HPDE6-E6E7 (cell line): ENCODE measurements at regions not wholly inside any gene's neighbourhood (a gene's known extent, or its start where the extent isn't known, plus 50 kb on each side); places are given as distances from the start of the nearest gene placed in this dataset.
"Not testable (repeated sequence)": the region's sequence is repeated elsewhere in the genome, so short reads cannot be mapped to it uniquely, and the experiment has no call there.

ENCODE experiments used
- DNase-seq: peaks from one replicate; pipeline ENCODE4 v3.0.0; 2011; ENCODE audit warnings: missing footprints; ENCODE audit errors: extremely low spot score

DNA sequence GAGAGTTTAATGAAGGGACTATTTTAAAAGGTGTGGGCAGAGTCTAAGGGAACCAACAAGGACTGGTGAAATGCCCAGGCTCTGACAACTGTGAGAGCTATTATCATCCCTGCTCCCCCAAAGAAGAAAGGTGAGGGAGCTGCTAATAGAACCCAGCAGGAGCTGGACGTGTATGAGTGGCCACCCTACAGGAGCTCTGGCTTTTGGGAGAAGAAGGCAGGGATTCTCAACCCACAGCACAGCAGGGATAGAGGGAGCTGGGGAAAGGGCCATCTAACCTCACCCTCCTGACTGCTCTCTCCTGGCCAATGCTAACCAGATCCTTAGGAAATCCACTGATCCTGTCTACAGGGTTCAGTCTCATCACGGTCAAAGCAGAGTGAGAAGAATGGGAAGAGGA, 57.1 kb downstream of the GRIN2B start:
- no peak for DNase-seq

DNA sequence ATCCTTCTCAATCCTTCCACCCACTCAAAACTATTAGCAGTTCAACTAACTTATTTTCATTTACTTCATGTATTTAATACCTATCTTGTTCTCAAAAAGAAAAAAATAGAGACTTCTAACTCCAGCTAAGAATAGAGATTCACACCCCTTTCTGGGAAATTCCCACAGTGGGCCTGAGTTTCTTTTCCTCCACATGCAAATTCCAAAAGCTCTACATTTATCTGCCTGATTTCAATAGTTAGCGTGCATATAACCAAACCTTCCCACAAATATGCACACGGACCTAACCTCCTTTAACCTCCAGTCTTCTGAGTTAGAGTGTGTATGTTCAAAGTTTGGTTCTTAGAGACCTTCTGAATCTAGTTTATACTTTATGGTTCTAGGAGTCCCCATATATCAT, 62.5 kb downstream of the GRIN2B start:
- DNase-seq = no peak

GRCh38 chr12:13915096-13915495, 66.3 kb downstream of the GRIN2B start:
- no peak for DNase-seq

DNA sequence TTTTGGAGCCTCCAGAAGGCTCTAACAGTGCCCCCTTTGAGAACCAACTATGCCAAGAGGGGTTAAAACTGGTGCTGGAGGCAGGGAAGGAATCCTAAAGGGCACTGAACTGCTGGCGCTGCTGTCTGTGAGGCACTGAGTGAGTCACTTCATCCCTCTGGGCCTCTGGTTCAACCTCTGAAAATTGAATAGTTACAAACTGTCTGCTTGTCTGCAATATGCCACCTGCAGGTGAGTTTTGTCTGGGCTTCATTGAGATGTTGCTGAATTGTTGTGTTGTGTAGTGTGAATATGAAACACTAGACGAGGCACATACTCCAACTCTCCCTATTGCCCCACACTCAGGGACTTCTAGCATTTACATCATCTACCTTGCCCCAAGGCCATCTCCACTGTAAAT, 68.0 kb downstream of the GRIN2B start:
- DNase-seq = no peak

- DNase-seq = no peak
These were observed 69.4 kb downstream of the GRIN2B start for GRCh38 chr12:13911756-13912554.

GRCh38 chr12:13905794-13906193, 75.6 kb downstream of the GRIN2B start:
- DNase-seq = no peak

GRCh38 chr12:13900718-13901117, 80.7 kb downstream of the GRIN2B start:
- DNase-seq = no peak

DNA sequence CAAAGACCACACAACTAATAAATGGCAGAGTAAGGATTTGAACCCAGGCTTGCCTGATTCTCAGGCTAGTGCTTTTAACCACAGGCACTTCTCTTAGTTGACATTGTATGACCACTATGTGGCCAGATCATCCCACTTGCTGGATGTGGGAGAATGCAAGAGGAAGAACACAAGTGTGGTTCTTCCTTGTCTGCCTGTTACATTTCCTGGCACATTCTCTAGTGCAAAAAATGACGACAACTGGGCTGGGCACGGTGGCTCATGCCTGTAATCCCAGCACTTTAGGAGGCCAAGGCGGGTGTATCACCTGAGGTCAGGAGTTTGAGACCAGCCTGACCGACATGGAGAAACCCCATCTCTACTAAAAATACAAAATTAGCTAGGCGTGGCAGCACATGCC, 83.0 kb downstream of the GRIN2B start:
- not testable (repeated sequence) for DNase-seq

GRCh38 chr12:13897811-13898210, 83.6 kb downstream of the GRIN2B start:
- no peak for DNase-seq

- DNase-seq = no peak
These were observed 85.3 kb downstream of the GRIN2B start for GRCh38 chr12:13896063-13896626.

GRCh38 chr12:13891902-13892301, 89.5 kb downstream of the GRIN2B start:
- no peak for DNase-seq

DNA sequence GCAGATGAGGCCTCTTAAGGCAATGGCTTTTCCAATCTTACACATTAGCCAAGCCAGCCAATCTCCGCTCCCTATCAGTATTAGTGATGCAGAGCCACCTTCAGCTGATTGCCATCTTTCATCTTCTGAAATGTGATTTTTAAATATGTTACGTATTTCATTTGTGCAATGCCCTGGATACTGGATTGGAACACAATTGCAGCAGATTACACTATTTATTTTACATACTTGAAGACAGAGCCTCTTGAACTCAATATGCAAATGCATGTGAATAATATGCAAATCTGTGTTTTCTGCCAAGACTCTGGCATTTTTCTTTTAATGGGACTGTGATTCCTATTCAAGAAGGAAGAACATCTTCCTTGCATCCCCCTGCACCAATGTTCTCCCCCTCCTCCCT, 90.5 kb downstream of the GRIN2B start:
- DNase-seq = no peak

GRCh38 chr12:13887779-13888388, 93.5 kb downstream of the GRIN2B start:
- no peak for DNase-seq

DNA sequence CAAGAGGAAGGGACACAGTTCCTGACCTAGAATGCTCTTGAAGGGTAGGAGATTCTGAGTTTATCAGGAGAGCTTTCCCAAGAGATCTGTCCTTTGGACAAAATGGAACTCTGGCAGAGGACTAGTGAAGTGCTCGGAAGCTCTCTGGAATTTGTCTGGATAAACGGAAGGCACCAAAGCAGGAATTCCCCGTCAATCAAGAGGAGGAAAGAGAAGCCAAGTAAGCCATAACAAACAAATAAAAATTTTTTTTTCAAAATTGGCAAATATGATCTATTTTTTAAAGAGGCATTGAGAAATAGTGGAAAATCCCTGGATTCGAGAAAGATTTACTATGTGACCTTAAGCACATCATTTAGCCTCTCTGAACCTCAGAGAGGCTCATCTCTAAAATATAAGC, 99.2 kb downstream of the GRIN2B start:
- DNase-seq = no peak

DNA sequence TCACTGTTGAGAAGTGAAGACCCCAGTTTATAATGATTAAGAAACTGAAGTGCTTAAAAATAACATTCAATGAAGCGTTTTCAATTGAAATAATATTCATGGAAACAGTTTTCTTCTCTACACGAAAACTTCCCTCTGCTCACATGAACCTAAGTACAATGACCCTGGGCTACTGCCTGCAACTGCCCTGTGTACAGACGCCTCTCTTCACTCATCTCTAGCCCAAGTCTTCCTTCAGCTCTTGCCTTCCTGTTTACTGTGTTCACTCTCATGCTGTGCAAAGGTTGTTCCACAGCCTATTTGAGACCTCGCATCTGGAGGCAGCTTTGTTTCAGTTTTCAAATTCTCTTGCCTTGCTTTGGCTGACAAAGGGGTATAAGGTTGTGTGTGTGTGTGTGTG, 100.8 kb downstream of the GRIN2B start:
- no peak for DNase-seq

GRCh38 chr12:13875744-13876143, 105.7 kb downstream of the GRIN2B start:
- no peak for DNase-seq

DNA sequence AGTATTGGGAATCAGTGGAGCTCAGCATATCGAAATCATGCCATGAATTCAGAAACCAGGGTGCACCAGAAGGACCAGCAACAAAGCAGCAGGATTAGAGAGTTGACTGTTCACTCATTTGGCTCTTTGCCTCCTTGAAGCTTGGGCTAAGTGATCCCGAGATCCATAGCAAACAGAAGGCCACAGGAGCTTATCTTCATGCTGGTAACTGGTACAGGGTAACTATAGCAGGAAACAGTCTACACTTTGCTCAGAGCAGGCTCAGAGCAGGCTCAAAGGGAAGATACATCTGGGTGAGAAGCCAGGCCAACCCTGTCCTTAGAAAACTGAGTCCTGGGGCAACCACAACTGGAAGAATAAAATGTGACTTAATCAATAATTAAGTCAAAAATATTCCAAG, 111.1 kb downstream of the GRIN2B start:
- DNase-seq = no peak

GRCh38 chr12:13864081-13864673, 117.2 kb downstream of the GRIN2B start:
- DNase-seq = peak; percentile 50

- DNase-seq = no peak
These were observed 123.7 kb downstream of the GRIN2B start for GRCh38 chr12:13857750-13858149.

GRCh38 chr12:13853471-13853870, 127.9 kb downstream of the GRIN2B start:
- no peak for DNase-seq

DNA sequence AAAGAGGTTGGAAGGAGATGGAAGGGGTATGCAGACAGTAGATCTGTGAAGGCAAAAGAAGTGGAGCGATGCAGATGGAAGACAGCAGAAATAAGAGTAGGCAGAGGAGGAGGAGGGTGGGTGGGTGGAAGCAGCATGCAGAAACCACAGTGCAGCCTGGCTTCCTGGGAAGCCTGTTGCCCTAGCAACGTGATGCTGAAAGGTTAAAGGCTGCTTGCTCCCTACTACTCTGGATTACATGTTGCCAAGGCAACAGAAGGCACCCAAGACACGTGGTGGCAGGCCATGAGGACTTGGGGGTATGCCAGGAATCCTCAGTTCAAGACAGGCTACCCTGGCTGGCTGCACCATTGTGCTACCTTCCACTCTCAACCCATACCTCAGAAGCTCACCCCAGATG, 129.6 kb downstream of the GRIN2B start:
- DNase-seq = no peak

GRCh38 chr12:13849456-13849855, 131.9 kb downstream of the GRIN2B start:
- no peak for DNase-seq

DNA sequence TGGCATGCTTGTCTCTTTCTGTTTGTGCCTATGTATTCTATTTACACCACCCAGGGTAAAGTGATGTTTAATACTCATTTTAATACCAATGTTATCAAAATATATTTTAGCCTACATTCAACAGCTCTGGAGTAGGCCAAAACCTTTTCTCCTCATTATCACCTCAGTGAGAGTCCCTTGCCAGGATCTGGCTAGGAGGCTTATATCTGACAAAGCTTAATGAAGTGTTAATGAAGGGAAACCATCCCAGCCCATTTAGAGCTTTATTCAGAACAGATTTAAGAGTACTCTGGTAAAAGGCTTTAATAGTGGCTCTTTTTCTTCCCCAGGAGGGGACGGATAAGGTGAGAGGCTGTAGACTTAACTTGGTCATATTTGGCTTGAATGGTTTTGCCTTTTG, 137.6 kb downstream of the GRIN2B start:
- DNase-seq = no peak
